ENCODE measurements at regions not wholly inside any gene's neighbourhood (a gene's known extent, or its start where the extent isn't known, plus 50 kb on each side); places are given as distances from the start of the nearest gene placed in this dataset.
"Not testable (repeated sequence)": the region's sequence is repeated elsewhere in the genome, so short reads cannot be mapped to it uniquely, and the experiment has no call there.

GRCh38 chr3:5473471-5473870 lies 286.0 kb downstream of the EDEM1 start:
- no peak for DNase-seq (ENCODE audit: low read depth in 2 of 2)

- DNase-seq (ENCODE audit: low read depth in 2 of 2) = no peak
Measured at GRCh38 chr3:5476403-5476802, 288.9 kb downstream of the EDEM1 start.

GRCh38 chr3:5479229-5479799 lies 291.8 kb downstream of the EDEM1 start:
- no peak for DNase-seq (ENCODE audit: low read depth in 2 of 2)

- no peak for DNase-seq (ENCODE audit: low read depth in 2 of 2)
Measured at GRCh38 chr3:5480190-5480589, 292.7 kb downstream of the EDEM1 start.

- DNase-seq (ENCODE audit: low read depth in 2 of 2) = no peak
Measured at GRCh38 chr3:5485427-5485826, 297.9 kb downstream of the EDEM1 start.

GRCh38 chr3:5488771-5489170 lies 301.3 kb downstream of the EDEM1 start:
- DNase-seq (ENCODE audit: low read depth in 2 of 2) = no peak

GRCh38 chr3:5489536-5489935 lies 302.0 kb downstream of the EDEM1 start:
- no peak for DNase-seq (ENCODE audit: low read depth in 2 of 2)

GRCh38 chr3:5494905-5495519 lies 307.5 kb downstream of the EDEM1 start:
- DNase-seq (ENCODE audit: low read depth in 2 of 2) = no peak

GRCh38 chr3:5497497-5497896 lies 310.0 kb downstream of the EDEM1 start:
- DNase-seq (ENCODE audit: low read depth in 2 of 2) = no peak

GRCh38 chr3:5498981-5499380 lies 311.5 kb downstream of the EDEM1 start:
- no peak for DNase-seq (ENCODE audit: low read depth in 2 of 2)

- no peak for DNase-seq (ENCODE audit: low read depth in 2 of 2)
Measured at GRCh38 chr3:5499404-5499803, 311.9 kb downstream of the EDEM1 start.

- no peak for DNase-seq (ENCODE audit: low read depth in 2 of 2)
Measured at GRCh38 chr3:5503136-5503535, 315.6 kb downstream of the EDEM1 start.

- DNase-seq (ENCODE audit: low read depth in 2 of 2) = no peak
Measured at GRCh38 chr3:5504135-5504534, 316.6 kb downstream of the EDEM1 start.

- DNase-seq (ENCODE audit: low read depth in 2 of 2) = no peak
Measured at GRCh38 chr3:5505163-5505562, 317.7 kb downstream of the EDEM1 start.

GRCh38 chr3:5505997-5506396 lies 318.5 kb downstream of the EDEM1 start:
- DNase-seq (ENCODE audit: low read depth in 2 of 2) = no peak

- not testable (repeated sequence) for DNase-seq (ENCODE audit: low read depth in 2 of 2)
Measured at GRCh38 chr3:5508860-5509259, 321.4 kb downstream of the EDEM1 start.

GRCh38 chr3:5510300-5510699 lies 322.8 kb downstream of the EDEM1 start:
- no peak for DNase-seq (ENCODE audit: low read depth in 2 of 2)

- DNase-seq (ENCODE audit: low read depth in 2 of 2) = no peak
Measured at GRCh38 chr3:5517921-5518320, 330.4 kb downstream of the EDEM1 start.

GRCh38 chr3:5520237-5520636 lies 332.7 kb downstream of the EDEM1 start:
- DNase-seq (ENCODE audit: low read depth in 2 of 2) = no peak

- DNase-seq (ENCODE audit: low read depth in 2 of 2) = no peak
Measured at GRCh38 chr3:5523125-5523524, 335.6 kb downstream of the EDEM1 start.

- no peak for DNase-seq (ENCODE audit: low read depth in 2 of 2)
Measured at GRCh38 chr3:5531039-5531438, 343.5 kb downstream of the EDEM1 start.

GRCh38 chr3:5531741-5532290 lies 344.3 kb downstream of the EDEM1 start:
- DNase-seq (ENCODE audit: low read depth in 2 of 2) = no peak

- no peak for DNase-seq (ENCODE audit: low read depth in 2 of 2)
Measured at GRCh38 chr3:5540532-5540931, 353.0 kb downstream of the EDEM1 start.

GRCh38 chr3:5542472-5542871 lies 355.0 kb downstream of the EDEM1 start:
- DNase-seq (ENCODE audit: low read depth in 2 of 2) = no peak
